HG03520 (cell line): ENCODE measurements at regions not wholly inside any gene's neighbourhood (a gene's known extent, or its start where the extent isn't known, plus 50 kb on each side); places are given as distances from the start of the nearest gene placed in this dataset.

Experiments used
- ATAC-seq: cut with Tn5 transposase; IDR thresholded peaks from one replicate; pipeline ENCODE4 v1.9.1; 2021; ENCODE audit warnings: mild to moderate bottlenecking, moderate library complexity; ENCODE audit not compliant: unreplicated experiment

GRCh38 chr1:82560566-82560965 is 759.8 kb downstream of the ADGRL2 start:
- no peak for ATAC-seq

DNA sequence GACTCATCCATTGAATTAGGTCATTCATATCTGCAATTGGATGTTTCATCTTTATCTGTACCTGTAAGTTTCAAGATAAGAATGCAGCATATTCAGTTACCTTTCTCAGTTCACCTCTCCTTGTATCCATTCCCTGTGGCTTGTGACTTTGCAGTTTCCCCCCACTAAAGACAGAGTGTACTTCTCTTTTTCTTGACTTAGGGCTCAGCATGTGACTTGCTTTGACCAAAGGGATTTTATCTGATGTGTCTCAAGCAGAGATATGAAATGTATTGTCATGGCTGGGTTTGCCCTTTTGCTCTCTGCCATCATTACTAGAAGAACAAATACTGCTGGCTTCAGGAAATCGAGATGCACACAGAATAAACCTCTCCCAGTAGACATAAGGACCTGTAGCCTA is 754.8 kb downstream of the ADGRL2 start:
- no peak for ATAC-seq

DNA sequence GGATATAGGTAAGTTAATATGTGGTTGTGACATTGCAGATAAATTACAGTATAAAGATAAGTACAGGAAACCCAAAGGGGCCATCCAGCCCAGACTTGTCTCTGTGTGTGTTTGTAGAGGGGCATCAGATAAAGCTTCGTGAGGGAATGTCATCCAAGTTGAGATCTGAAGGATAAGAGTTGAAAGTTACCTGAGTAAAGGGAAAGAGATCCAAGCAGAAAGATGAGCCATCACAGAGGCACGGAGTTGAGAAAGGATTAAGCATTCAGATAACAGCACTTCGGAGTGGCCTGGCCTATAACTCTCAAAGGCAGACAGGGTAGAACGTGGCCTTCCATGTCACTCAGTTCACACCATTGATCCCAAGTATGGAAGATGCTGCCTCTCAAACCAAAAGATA is 749.1 kb downstream of the ADGRL2 start:
- ATAC-seq, result no peak

DNA sequence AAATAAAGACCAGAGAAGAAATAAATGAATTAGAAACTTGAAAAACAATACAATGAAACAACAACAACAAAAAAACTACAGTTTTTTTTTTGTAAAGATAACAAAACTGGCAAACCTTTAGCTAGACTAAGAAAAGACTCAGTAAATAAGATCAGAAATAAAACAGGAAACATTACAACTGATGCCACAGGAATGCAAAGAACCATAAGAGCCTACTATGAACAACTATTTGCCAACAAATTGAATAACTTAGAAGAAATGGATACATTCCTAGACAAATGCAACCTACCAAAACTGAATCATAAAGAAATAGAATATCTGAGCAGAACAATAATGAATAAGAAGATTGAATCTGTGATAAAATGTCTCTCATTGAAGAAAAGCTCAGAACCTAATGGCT is 742.0 kb downstream of the ADGRL2 start:
- no peak for ATAC-seq

DNA sequence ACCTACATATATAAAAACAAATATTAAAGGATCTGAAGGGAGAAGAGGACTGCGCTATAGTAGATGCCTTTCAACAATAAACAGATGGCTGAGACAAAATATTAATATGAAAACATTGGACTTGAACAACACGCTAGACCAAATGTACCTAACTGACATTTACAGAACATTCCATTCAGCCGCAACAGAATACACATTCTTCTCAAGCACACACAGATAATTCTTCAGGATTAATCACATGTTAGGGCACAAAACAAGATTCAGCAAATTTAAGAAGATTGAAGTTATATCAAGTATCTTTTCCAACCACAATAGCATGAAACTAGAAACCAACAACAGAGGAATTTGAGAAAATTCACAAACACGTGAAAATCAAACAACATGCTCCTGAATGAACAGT is 741.4 kb downstream of the ADGRL2 start:
- ATAC-seq, result no peak

DNA sequence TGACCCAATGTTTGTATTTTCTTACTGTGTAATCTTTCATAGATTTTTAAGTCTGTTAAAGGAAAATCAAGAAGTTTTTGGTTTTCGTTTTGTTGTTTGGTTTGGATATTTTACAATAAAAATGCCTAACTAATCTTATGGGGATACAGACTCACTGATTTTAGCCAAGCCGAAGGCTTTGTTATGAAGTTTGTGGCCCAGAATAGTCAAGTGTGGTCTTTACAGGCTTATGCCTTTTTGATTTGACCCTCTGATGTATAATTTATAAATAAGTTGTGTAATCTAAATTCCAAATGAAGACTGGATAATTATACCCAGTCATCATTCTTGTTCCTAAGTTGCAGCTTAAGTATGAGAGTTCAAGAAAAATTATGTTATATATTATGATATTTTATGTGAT is 739.3 kb downstream of the ADGRL2 start:
- no peak for ATAC-seq

GRCh38 chr1:82538876-82539275 is 738.1 kb downstream of the ADGRL2 start:
- ATAC-seq, result no peak

GRCh38 chr1:82534996-82535395 is 734.3 kb downstream of the ADGRL2 start:
- no peak for ATAC-seq

DNA sequence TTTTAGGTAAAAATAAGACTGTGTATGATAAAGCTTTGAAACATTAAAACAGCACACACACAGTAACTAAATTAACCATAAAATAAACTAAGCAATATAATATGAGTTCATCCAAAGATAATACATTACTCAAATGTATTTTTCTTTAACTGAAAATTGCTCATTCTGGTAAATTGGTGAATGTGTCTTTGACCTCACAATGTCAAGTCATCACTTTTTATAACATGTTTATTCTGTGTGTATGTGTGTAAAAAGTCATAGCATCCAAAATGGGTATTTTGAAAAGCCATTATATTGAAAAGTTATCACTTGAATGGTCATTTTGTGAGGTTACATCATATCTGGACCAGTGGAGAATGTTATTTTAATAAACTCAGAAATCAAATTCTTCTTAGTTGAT is 724.6 kb downstream of the ADGRL2 start:
- no peak for ATAC-seq

GRCh38 chr1:82520611-82521010 is 719.9 kb downstream of the ADGRL2 start:
- no peak for ATAC-seq

DNA sequence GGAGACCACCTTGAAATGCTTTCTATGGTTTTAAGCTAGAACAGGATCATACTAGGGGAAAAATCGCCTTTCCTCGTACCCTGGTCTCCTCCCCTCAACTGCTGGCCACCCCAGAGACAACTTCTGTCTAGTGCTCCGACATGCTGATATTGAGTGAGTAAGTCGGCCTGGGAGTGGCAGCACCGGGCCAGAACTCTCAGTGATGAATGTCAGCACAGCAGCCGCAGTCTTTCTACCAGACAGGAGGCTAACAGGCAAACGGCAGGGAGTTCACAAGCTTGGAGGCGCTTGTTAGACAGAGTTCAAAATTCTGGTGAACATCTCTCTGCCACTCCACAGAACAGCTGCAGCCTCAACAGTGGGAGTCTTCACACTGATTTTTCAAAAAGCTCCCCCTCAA is 716.9 kb downstream of the ADGRL2 start:
- ATAC-seq, result no peak

- ATAC-seq, result no peak
Observed at GRCh38 chr1:82515650-82516049, 714.9 kb downstream of the ADGRL2 start.

- ATAC-seq, result no peak
Observed at GRCh38 chr1:82511441-82511840, 710.7 kb downstream of the ADGRL2 start.

DNA sequence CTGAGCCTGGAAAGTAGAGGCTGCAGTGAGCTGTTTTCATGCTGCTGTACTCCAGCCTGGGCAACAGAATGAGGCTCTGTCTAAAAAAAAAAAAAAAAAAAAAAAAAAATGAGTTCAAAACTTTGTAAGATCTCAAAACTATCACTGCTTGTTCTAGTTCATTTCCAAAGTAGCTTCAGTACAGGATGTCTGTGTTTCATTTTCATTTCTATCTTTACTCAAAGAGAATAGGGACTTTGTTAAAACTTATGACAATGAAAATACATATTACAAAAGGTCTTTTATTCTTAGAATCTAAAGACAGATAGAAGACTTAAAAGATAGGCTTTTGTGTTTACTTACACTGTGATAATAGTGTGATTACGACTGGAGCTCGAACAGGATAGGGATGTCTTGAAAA is 709.7 kb downstream of the ADGRL2 start:
- no peak for ATAC-seq

GRCh38 chr1:82507011-82507410 is 706.3 kb downstream of the ADGRL2 start:
- no peak for ATAC-seq

- no peak for ATAC-seq
Observed at GRCh38 chr1:82503822-82504221, 703.1 kb downstream of the ADGRL2 start.

GRCh38 chr1:82499022-82499421 is 698.3 kb downstream of the ADGRL2 start:
- no peak for ATAC-seq

- ATAC-seq, result no peak
Observed at GRCh38 chr1:82494117-82494516, 693.4 kb downstream of the ADGRL2 start.

DNA sequence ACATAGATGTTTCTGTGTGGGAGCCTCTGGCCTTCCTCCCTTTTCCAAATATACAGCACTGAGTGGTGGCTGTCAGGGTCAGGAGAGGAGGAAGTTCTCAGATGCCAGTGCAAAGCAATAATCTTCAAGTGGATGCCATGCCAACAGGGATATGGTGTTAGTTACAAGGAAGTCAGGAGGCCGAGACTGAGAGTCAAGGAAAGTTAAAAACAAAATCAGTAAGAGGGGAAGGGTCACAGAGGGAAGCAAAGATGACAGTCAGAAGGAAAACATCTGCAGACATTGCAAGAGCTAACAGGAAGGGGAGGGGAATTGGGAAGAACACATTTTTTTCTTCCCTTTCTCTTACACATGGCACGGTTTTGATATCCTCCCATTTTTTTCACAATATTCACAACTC is 691.4 kb downstream of the ADGRL2 start:
- no peak for ATAC-seq

- no peak for ATAC-seq
Observed at GRCh38 chr1:82491301-82492048, 690.7 kb downstream of the ADGRL2 start.

DNA sequence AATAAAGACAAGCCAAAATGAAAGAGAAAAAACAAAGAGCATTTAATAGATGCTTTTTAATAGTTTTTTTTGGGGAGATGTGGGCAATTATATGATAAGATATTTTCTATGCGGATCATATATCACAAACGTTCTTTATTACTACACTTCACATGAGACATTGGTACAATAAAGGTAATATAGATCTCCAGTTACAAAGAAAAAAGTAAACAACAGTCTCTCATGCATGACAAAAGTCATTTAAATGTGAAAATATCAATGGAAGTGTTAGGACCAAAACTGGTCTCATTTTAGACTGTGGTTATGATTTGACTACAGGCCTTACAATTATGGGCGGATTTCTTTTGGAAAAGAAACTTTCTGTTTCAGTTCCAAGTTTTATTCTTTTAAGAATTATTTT is 687.0 kb downstream of the ADGRL2 start:
- ATAC-seq, result no peak

- no peak for ATAC-seq
Observed at GRCh38 chr1:82486969-82487368, 686.2 kb downstream of the ADGRL2 start.

GRCh38 chr1:82486468-82486867 is 685.7 kb downstream of the ADGRL2 start:
- ATAC-seq, result no peak
